Skeletal muscle satellite cell (primary cell): ENCODE measurements at regions not wholly inside any gene's neighbourhood (a gene's known extent, or its start where the extent isn't known, plus 50 kb on each side); places are given as distances from the start of the nearest gene placed in this dataset.

ENCODE experiments used
- H3K27me3 ChIP-seq: 2 replicates; pipeline ENCODE4 v1.7.0; 2013; ENCODE audit warnings: low read length; ENCODE audit not compliant: control insufficient read depth, insufficient read depth
- H3K36me3 ChIP-seq: 2 replicates; pipeline ENCODE4 v1.7.0; 2013; ENCODE audit warnings: mild to moderate bottlenecking, control low read depth, low read length; ENCODE audit not compliant: insufficient read depth
- H3K4me1 ChIP-seq: 2 replicates; pipeline ENCODE4 v1.7.0; 2013; ENCODE audit warnings: low read length; ENCODE audit not compliant: control insufficient read depth, insufficient read depth
- H3K4me2 ChIP-seq: 2 replicates; pipeline ENCODE4 v1.7.0; 2013; ENCODE audit warnings: mild to moderate bottlenecking, low read length
- H3K4me3 ChIP-seq: 2 replicates; pipeline ENCODE4 v1.7.0; 2013; ENCODE audit warnings: low read length
- H3K9ac ChIP-seq: 2 replicates; pipeline ENCODE4 v1.7.0; 2013; ENCODE audit warnings: mild to moderate bottlenecking, low read depth, low read length, moderate library complexity
- H3K9me3 ChIP-seq: replicated peaks from 2 replicates; pipeline ENCODE4 v1.7.0; 2013; ENCODE audit warnings: mild to moderate bottlenecking, control low read depth, low read length

DNA sequence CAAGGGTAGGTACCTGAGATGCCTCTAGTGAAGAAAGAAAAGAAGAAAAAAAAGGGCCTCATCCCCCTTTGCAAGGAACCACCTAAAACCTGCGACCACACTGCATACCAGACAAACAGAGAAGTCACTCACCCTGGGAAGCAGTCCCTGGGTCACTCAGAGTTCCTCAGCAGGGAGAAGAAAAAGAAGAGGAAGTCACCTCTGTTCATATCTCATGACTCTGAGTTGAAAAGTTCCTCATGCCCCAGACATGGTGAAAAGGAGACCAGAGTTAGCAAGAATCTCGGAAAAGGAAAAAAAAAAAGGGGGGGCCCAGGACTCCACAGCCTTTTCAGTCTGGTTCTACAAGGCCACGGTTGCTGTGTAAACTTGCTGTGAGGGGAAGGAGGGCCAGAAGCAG is 478.4 kb upstream of the NRXN1 start:
- no peak overlapping the region for H3K4me2 ChIP-seq
- no peaks in the 10 kb centered on the region for H3K36me3 ChIP-seq
- H3K9ac ChIP-seq = no peak overlapping the region
- H3K4me3 ChIP-seq = no peak overlapping the region
- no peaks in the 10 kb centered on the region for H3K4me1 ChIP-seq
- no peaks in the 10 kb centered on the region for H3K27me3 ChIP-seq
- H3K9me3 ChIP-seq = no peaks in the 10 kb centered on the region

DNA sequence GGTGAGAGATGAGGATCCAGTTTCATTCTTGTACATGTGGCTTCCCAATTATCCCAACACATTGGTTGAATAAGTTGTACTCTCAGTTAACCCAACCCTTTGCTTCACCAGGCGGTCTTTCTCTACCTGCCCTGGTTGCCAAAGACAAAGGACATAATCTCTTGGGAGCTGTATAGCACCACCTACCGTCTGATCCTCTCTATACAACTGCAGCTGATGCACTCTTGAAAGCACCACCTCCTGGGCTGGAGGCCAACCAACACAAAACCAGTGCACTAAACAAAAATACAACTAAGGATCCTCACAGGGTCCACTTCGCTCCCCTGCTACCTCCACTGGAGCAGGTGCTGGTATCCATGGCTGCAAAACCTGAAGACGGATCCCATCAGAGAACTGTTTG is 473.6 kb upstream of the NRXN1 start:
- no peaks in the 10 kb centered on the region for H3K27me3 ChIP-seq
- H3K36me3 ChIP-seq = no peaks in the 10 kb centered on the region
- H3K9me3 ChIP-seq = no peaks in the 10 kb centered on the region
- no peaks in the 10 kb centered on the region for H3K4me1 ChIP-seq
- H3K9ac ChIP-seq = no peak overlapping the region
- no peak overlapping the region for H3K4me2 ChIP-seq
- H3K4me3 ChIP-seq = no peak overlapping the region

DNA sequence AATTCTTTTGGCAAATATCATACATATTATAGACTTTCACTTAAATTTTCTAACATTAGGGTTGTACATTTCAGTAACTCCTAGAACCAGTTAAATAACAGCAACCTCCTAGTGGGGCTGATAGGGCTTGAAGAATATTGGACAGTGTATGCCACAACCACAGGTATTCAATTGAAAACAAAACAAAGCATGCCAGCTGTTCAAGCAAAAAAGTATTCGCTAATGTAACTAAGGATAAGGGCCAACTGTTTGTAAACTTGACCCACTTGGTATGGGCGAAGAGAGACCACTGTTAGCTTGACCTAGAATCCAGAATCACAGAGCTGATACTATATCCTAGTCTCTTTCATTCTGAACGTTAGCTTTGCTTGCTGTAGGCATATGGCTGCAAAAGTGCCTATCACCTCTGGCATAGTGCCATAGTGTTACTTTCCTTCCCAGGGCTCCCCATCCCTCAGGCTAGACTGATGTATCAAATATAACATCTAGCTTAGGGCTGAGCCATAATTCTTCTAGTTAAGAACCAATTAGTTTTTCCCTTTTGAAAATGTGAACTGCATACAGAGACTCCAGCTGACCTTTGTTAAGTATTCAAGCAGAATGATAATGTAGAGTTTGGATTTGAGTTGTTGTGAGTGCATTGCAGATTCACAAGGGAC is 458.8 kb upstream of the NRXN1 start:
- no peak overlapping the region for H3K9ac ChIP-seq
- no peak overlapping the region for H3K4me2 ChIP-seq
- no peaks in the 10 kb centered on the region for H3K9me3 ChIP-seq
- no peak overlapping the region for H3K4me3 ChIP-seq
- H3K4me1 ChIP-seq = no peaks in the 10 kb centered on the region
- H3K36me3 ChIP-seq = no peaks in the 10 kb centered on the region
- no peaks in the 10 kb centered on the region for H3K27me3 ChIP-seq

- Histone ChIP-seq H3K4me2 (no peak overlapping the region), H3K9ac (no peak overlapping the region), H3K9me3 (no peaks in the 10 kb centered on the region), H3K4me3 (no peak overlapping the region), H3K36me3 (no peaks in the 10 kb centered on the region), H3K27me3 (no peaks in the 10 kb centered on the region), H3K4me1 (no peaks in the 10 kb centered on the region)
These were observed 452.7 kb upstream of the NRXN1 start for GRCh38 chr2:51484605-51485004.

- Histone ChIP-seq H3K4me1 (no peaks in the 10 kb centered on the region), H3K36me3 (no peaks in the 10 kb centered on the region), H3K9me3 (no peaks in the 10 kb centered on the region), H3K4me3 (no peak overlapping the region), H3K4me2 (no peak overlapping the region), H3K27me3 (no peaks in the 10 kb centered on the region), H3K9ac (no peak overlapping the region)
These were observed 451.8 kb upstream of the NRXN1 start for GRCh38 chr2:51483720-51484119.

- Histone ChIP-seq H3K27me3 (no peaks in the 10 kb centered on the region), H3K4me1 (no peaks in the 10 kb centered on the region)
These were observed 440.9 kb upstream of the NRXN1 start for GRCh38 chr2:51472783-51473182.

GRCh38 chr2:51472300-51472699 is 440.4 kb upstream of the NRXN1 start:
- H3K36me3 ChIP-seq = no peaks in the 10 kb centered on the region
- no peaks in the 10 kb centered on the region for H3K4me1 ChIP-seq
- no peak overlapping the region for H3K9ac ChIP-seq
- no peaks in the 10 kb centered on the region for H3K9me3 ChIP-seq
- H3K4me3 ChIP-seq = no peak overlapping the region
- no peaks in the 10 kb centered on the region for H3K27me3 ChIP-seq
- no peak overlapping the region for H3K4me2 ChIP-seq

More at GRCh38 chr2:51472783-51473182, 440.9 kb upstream of the NRXN1 start:
- Histone ChIP-seq H3K9me3 (no peaks in the 10 kb centered on the region), H3K36me3 (no peaks in the 10 kb centered on the region), H3K4me3 (no peak overlapping the region), H3K4me2 (no peak overlapping the region), H3K9ac (no peak overlapping the region)

DNA sequence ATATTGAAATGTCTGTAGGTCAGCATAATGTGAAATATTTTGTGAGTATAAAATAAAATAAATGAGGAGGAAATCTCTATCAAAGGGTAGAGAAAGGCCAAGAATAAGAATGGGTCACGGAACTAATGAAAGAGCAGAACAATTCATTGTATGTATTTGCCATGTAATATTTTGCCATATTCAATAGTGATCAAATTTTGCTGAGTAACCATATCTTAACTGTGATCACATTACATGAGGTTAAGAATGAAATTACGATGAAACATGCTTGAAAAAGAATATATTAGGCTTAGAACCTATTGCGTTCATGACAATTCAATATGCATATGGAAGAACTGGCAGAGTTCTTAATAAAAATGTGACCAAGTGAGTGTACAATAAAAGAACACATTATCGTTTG is 437.2 kb upstream of the NRXN1 start:
- Histone ChIP-seq H3K27me3 (no peaks in the 10 kb centered on the region), H3K4me1 (no peaks in the 10 kb centered on the region), H3K4me2 (no peak overlapping the region), H3K9me3 (no peaks in the 10 kb centered on the region), H3K9ac (no peak overlapping the region), H3K36me3 (no peaks in the 10 kb centered on the region), H3K4me3 (no peak overlapping the region)

DNA sequence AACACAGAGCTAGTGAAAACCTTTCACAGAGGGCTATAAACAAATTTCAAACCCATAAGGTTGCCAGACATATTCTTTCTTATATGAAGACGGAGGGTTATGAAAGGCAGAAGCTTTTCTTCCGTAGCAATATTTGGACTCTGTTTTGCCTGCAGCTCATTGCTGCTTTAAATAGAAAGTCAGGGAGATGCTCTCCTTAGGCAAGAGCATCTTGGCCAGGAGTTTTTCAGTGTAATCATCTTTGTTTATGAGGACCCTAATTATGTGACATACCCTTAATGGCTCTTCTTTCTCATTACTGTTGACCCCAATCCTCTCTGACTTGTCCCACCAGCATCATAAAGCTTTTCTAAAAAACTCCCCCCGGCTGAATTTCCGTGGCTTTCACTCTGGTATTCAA is 433.4 kb upstream of the NRXN1 start:
- Histone ChIP-seq H3K9me3 (no peaks in the 10 kb centered on the region), H3K4me3 (no peak overlapping the region), H3K36me3 (no peaks in the 10 kb centered on the region), H3K4me1 (no peaks in the 10 kb centered on the region), H3K4me2 (no peak overlapping the region), H3K27me3 (no peaks in the 10 kb centered on the region), H3K9ac (no peak overlapping the region)

- H3K9me3 ChIP-seq = peaks cover 9% of the 10 kb centered on the region
- no peak overlapping the region for H3K4me2 ChIP-seq
- H3K4me3 ChIP-seq = no peak overlapping the region
- H3K4me1 ChIP-seq = no peaks in the 10 kb centered on the region
- no peak overlapping the region for H3K9ac ChIP-seq
- H3K36me3 ChIP-seq = no peaks in the 10 kb centered on the region
- no peaks in the 10 kb centered on the region for H3K27me3 ChIP-seq
These were observed 422.2 kb upstream of the NRXN1 start for GRCh38 chr2:51454177-51454576.

DNA sequence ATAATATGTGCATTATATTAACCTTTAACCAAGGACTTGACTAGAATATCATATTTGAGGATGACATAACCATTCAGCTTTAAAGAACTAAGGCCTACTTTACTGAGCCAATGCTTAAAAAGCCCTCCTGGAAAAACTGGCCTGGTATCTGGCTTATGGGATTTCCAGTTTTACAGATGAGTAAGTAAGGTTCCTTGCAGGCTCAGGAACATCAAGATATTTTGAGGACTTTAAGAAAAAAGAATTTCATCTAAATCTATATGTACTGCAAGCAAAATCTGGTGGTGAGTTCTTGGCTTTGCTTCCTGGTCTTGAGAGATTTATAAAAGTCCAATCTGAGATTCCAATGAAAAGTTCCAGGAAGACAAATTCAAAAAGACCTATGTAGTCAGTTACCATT is 417.0 kb upstream of the NRXN1 start:
- no peaks in the 10 kb centered on the region for H3K36me3 ChIP-seq
- H3K27me3 ChIP-seq = no peaks in the 10 kb centered on the region
- H3K4me3 ChIP-seq = no peak overlapping the region
- H3K4me1 ChIP-seq = no peaks in the 10 kb centered on the region
- no peak overlapping the region for H3K9ac ChIP-seq
- H3K4me2 ChIP-seq = no peak overlapping the region
- peaks cover 9% of the 10 kb centered on the region for H3K9me3 ChIP-seq

- Histone ChIP-seq H3K4me1 (no peaks in the 10 kb centered on the region), H3K9ac (no peak overlapping the region), H3K27me3 (no peaks in the 10 kb centered on the region), H3K36me3 (no peaks in the 10 kb centered on the region), H3K4me3 (no peak overlapping the region), H3K9me3 (peaks cover 3% of the 10 kb centered on the region), H3K4me2 (no peak overlapping the region)
These were observed 409.9 kb upstream of the NRXN1 start for GRCh38 chr2:51441786-51442185.
